ENCODE measurements at regions not wholly inside any gene's neighbourhood (a gene's known extent, or its start where the extent isn't known, plus 50 kb on each side); places are given as distances from the start of the nearest gene placed in this dataset.

DNA sequence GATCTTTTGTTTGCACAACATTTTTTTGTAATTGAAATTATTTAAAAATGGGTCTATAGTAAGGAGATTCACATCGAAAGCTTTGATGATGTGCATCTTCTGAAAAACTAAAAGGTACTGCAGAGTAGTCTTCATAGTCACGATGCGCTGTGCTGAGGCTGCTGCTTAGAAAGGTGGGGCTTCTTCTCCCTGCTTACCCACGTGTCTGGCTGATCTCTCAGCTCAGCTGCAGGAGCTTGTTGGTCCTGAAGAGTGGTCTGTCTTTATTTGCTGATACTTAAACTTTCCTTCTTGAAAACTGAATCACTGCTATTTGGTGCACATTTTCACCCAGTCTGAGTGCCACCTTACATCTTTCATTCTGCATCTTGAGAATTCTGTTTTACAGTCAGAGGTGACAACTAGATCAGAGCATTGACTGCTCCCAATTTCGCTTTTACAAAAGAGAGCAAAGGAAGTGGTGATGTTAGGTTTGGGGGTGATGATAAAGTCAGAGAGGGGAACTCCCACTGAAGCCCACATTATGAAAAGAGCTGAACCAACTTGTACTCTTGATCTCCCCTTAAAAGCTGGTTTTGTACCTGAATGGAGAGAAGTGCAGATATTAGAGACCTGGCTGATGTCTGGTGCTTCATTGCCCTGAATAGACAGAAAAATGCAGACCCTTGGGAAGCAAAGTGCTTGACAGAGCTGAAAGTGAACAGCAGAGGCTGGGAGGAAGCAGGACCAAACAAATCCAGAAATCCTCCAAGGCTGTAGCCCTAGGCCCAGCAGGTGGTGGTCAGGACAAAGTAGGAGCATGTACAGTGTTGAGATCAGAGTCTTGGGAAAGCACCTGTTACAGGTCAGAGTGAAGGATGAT is 984.5 kb downstream of the TSN start:
- no peak for TF ChIP-seq CTCF (IDR thresholded peaks at IDR 0.05)
- no peak for TF ChIP-seq POLR2A (IDR thresholded peaks at IDR 0.05)

All from ovary (tissue), 3 donors.